Tibial nerve (tissue), 3 donors: ENCODE measurements at regions not wholly inside any gene's neighbourhood (a gene's known extent, or its start where the extent isn't known, plus 50 kb on each side); places are given as distances from the start of the nearest gene placed in this dataset.

Experiments
- POLR2A ChIP-seq, 2 donors: fragments of 450-650 bp; IDR thresholded peaks; one replicate each; pipeline ENCODE4 v1.6.1; 2017; ENCODE audit warnings: antibody characterized with exemption in 2 of 2, mild to moderate bottlenecking in 2 of 2, moderate library complexity in 2 of 2
- TF ChIP-seq, protein P1 (sequence below), 5 experiments: fragments of 200-600 bp in 3 of 5; fragments of 450-650 bp in 2 of 5; sonication (generic) in 3 of 5; IDR thresholded peaks; one replicate each; pipeline ENCODE4 v1.5.1; 2016 to 2019; ENCODE audit warnings: antibody characterized with exemption in 5 of 5, mild to moderate bottlenecking in 3 of 5, moderate library complexity in 2 of 5

DNA sequence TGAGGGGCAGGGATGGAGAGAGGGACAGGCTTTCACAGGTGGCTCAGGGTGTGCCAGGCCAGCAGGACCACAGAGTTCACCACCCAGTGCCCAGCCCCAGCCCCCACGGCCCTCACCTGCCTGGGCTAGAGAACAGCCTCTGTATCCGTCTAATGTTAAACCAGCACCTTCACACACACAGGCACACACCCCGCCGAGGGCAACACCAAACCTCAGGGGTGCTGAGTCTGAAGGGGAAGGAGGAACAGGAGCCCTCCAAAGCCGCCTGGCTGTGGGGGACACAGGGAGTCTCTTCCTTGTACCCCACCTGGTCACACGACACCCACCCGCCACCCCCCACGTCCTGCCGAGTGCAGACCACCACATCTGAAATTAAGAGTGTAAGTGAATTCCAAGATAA is 205.8 kb upstream of the SALL3 start:
- TF ChIP-seq, protein P1, sequence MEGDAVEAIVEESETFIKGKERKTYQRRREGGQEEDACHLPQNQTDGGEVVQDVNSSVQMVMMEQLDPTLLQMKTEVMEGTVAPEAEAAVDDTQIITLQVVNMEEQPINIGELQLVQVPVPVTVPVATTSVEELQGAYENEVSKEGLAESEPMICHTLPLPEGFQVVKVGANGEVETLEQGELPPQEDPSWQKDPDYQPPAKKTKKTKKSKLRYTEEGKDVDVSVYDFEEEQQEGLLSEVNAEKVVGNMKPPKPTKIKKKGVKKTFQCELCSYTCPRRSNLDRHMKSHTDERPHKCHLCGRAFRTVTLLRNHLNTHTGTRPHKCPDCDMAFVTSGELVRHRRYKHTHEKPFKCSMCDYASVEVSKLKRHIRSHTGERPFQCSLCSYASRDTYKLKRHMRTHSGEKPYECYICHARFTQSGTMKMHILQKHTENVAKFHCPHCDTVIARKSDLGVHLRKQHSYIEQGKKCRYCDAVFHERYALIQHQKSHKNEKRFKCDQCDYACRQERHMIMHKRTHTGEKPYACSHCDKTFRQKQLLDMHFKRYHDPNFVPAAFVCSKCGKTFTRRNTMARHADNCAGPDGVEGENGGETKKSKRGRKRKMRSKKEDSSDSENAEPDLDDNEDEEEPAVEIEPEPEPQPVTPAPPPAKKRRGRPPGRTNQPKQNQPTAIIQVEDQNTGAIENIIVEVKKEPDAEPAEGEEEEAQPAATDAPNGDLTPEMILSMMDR (IDR thresholded peaks at IDR 0.05) = no peak
- TF ChIP-seq POLR2A (IDR thresholded peaks at IDR 0.05) = no peak
